Neuronal stem cell (in vitro differentiated cells): ENCODE measurements at regions not wholly inside any gene's neighbourhood (a gene's known extent, or its start where the extent isn't known, plus 50 kb on each side); places are given as distances from the start of the nearest gene placed in this dataset.

Experiments used
- DNase-seq: peaks from one replicate; pipeline ENCODE4 v3.0.0-alpha.2; 2013; ENCODE audit warnings: low spot score
- H2AFZ ChIP-seq: one replicate; pipeline ENCODE4 v1.6.1; 2013; ENCODE audit warnings: mild to moderate bottlenecking, low read length, inconsistent platforms
- H2AK5ac ChIP-seq: 2 replicates; pipeline ENCODE4 v1.6.1; 2013; ENCODE audit warnings: low read depth, mild to moderate bottlenecking, inconsistent platforms, low read length, moderate library complexity, mixed read lengths
- H2BK120ac ChIP-seq: 2 replicates; pipeline ENCODE4 v1.6.1; 2013; ENCODE audit warnings: low read depth, mild to moderate bottlenecking, inconsistent platforms, low read length, moderate library complexity, mixed read lengths
- H2BK12ac ChIP-seq: one replicate; pipeline ENCODE4 v1.6.1; 2013; ENCODE audit warnings: low read length, inconsistent platforms
- H2BK15ac ChIP-seq: 2 replicates; pipeline ENCODE4 v1.6.1; 2013; ENCODE audit warnings: mild to moderate bottlenecking, low read length, inconsistent platforms, mixed read lengths
- H2BK5ac ChIP-seq: one replicate; pipeline ENCODE4 v1.6.1; 2013; ENCODE audit warnings: inconsistent platforms, mild to moderate bottlenecking, low read length, moderate library complexity
- H3K14ac ChIP-seq: one replicate; pipeline ENCODE4 v1.6.1; 2013; ENCODE audit warnings: low read length, inconsistent platforms
- H3K18ac ChIP-seq: 2 replicates; pipeline ENCODE4 v1.6.1; 2013; ENCODE audit warnings: low read length, inconsistent platforms
- H3K23ac ChIP-seq: 2 replicates; pipeline ENCODE4 v1.6.1; 2013; ENCODE audit warnings: low read depth, mild to moderate bottlenecking, mixed read lengths, low read length, inconsistent platforms; ENCODE audit not compliant: poor library complexity
- H3K27ac ChIP-seq: replicated peaks from 3 replicates; pipeline ENCODE4 v1.5.1; 2013; ENCODE audit warnings: low read length, inconsistent platforms
- H3K27me3 ChIP-seq, 3 experiments: 2 replicates each; pipeline ENCODE4 v1.6.1; 2013; ENCODE audit warnings: low read length in 3 of 3, mild to moderate bottlenecking in 2 of 3, inconsistent platforms in 1 of 3, low read depth in 1 of 3, mixed read lengths in 1 of 3, moderate library complexity in 1 of 3; ENCODE audit not compliant: control insufficient read depth in 3 of 3, insufficient read depth in 3 of 3
- H3K36me3 ChIP-seq, 2 donors: replicated peaks in 1 of 2; 2 replicates each; pipeline ENCODE4 v1.6.1; 2013; ENCODE audit warnings: low read length in 2 of 2; ENCODE audit not compliant: control insufficient read depth in 2 of 2, insufficient read depth in 2 of 2
- H3K4ac ChIP-seq: 2 replicates; pipeline ENCODE4 v1.6.1; 2013; ENCODE audit warnings: inconsistent platforms, mild to moderate bottlenecking, low read length, moderate library complexity
- H3K4me1 ChIP-seq, 2 donors: 1 replicate in 1 of 2; 2 replicates in 1 of 2; pipeline ENCODE4 v1.6.1; 2013; ENCODE audit warnings: low read length in 2 of 2, low read depth in 1 of 2; ENCODE audit not compliant: control insufficient read depth in 2 of 2, insufficient read depth in 1 of 2
- H3K4me2 ChIP-seq: one replicate; pipeline ENCODE4 v1.6.1; 2013; ENCODE audit warnings: mild to moderate bottlenecking, low read length, inconsistent platforms; ENCODE audit not compliant: insufficient read depth, poor library complexity, severe bottlenecking
- H3K4me3 ChIP-seq, 2 donors: 2 replicates each; pipeline ENCODE4 v1.5.1; 2013; ENCODE audit warnings: low read length in 2 of 2, mild to moderate bottlenecking in 2 of 2, inconsistent platforms in 1 of 2, moderate library complexity in 1 of 2
- H3K79me1 ChIP-seq: one replicate; pipeline ENCODE4 v1.6.1; 2013; ENCODE audit warnings: low read depth, mild to moderate bottlenecking, inconsistent platforms, low read length, moderate library complexity
- H3K9ac ChIP-seq: one replicate; pipeline ENCODE4 v1.6.1; 2013; ENCODE audit warnings: mild to moderate bottlenecking, low read depth, low read length, inconsistent platforms; ENCODE audit not compliant: poor library complexity
- H3K9me3 ChIP-seq, 2 donors: replicated peaks in 1 of 2; 2 replicates each; pipeline versions ENCODE3 to v1.6.1; 2013; ENCODE audit warnings: low read length in 2 of 2, mild to moderate bottlenecking in 2 of 2, inconsistent platforms in 1 of 2, low read depth in 1 of 2, mixed read lengths in 1 of 2, moderate library complexity in 1 of 2; ENCODE audit not compliant: control insufficient read depth in 2 of 2, insufficient read depth in 1 of 2
- H4K8ac ChIP-seq: one replicate; pipeline ENCODE4 v1.6.1; 2013; ENCODE audit warnings: low read depth, mild to moderate bottlenecking, inconsistent platforms, low read length, moderate library complexity
- H4K91ac ChIP-seq: one replicate; pipeline ENCODE4 v1.6.1; 2013; ENCODE audit warnings: low read length, low read depth, mild to moderate bottlenecking, inconsistent platforms; ENCODE audit not compliant: poor library complexity
- WGBS, 2 donors: extraction: QIAGEN DNeasy Blood & Tissue Kit; methylation state at CpG; one replicate each; pipeline ENCODE4 v1.1.7; 2013; ENCODE audit warnings: missing lambda C conversion rate in 2 of 2, mixed read lengths in 1 of 2; ENCODE audit not compliant: insufficient read length in 2 of 2, insufficient replicate concordance in 1 of 2; ENCODE audit errors: extremely low coverage in 2 of 2; 5-methylcytosine and 5-hydroxymethylcytosine counted together

GRCh38 chr3:30521156-30521715 lies 85.2 kb upstream of the TGFBR2 start:
- no peak overlapping the region for H2BK15ac ChIP-seq
- H3K9me3 ChIP-seq, result peaks cover 2 to 3% of the 10 kb centered on the region in 2 donors
- no peak overlapping the region for H3K23ac ChIP-seq
- H2AK5ac ChIP-seq, result no peak overlapping the region
- no peak overlapping the region for H2AFZ ChIP-seq
- no peaks in the 10 kb centered on the region for H3K27me3 ChIP-seq
- no peak overlapping the region for H3K4me3 ChIP-seq
- no peaks in the 10 kb centered on the region for H3K4me1 ChIP-seq
- no peak overlapping the region for H3K27ac ChIP-seq
- no peaks in the 10 kb centered on the region for H3K79me1 ChIP-seq
- H2BK12ac ChIP-seq, result no peak overlapping the region
- DNase-seq, result no peak
- H3K36me3 ChIP-seq, result no peaks in the 10 kb centered on the region
- H3K14ac ChIP-seq, result no peak overlapping the region
- H3K18ac ChIP-seq, result no peak overlapping the region
- WGBS, 2 donors, result no CpG with 5 or more reads among the region's 1 CpG
- H3K4me2 ChIP-seq, result no peak overlapping the region
- H4K91ac ChIP-seq, result no peak overlapping the region
- no peak overlapping the region for H4K8ac ChIP-seq
- H3K9ac ChIP-seq, result no peak overlapping the region
- no peak overlapping the region for H2BK5ac ChIP-seq
- H2BK120ac ChIP-seq, result no peak overlapping the region
- no peak overlapping the region for H3K4ac ChIP-seq

- H2AK5ac ChIP-seq, result no peak overlapping the region
- H2AFZ ChIP-seq, result no peak overlapping the region
- no peaks in the 10 kb centered on the region for H3K79me1 ChIP-seq
- H2BK5ac ChIP-seq, result no peak overlapping the region
- H3K27ac ChIP-seq, result no peak overlapping the region
- no peak overlapping the region for H4K91ac ChIP-seq
- no peak overlapping the region for H3K4me3 ChIP-seq
- H3K23ac ChIP-seq, result no peak overlapping the region
- DNase-seq, result no peak
- no peaks in the 10 kb centered on the region for H3K36me3 ChIP-seq
- H3K9me3 ChIP-seq, result peaks cover 1 to 3% of the 10 kb centered on the region in 2 donors
- H3K27me3 ChIP-seq, result no peaks in the 10 kb centered on the region
- no peak overlapping the region for H3K4ac ChIP-seq
- H3K18ac ChIP-seq, result no peak overlapping the region
- H2BK12ac ChIP-seq, result no peak overlapping the region
- H3K4me2 ChIP-seq, result no peak overlapping the region
- H2BK15ac ChIP-seq, result no peak overlapping the region
- H2BK120ac ChIP-seq, result no peak overlapping the region
- H4K8ac ChIP-seq, result no peak overlapping the region
- no peaks in the 10 kb centered on the region for H3K4me1 ChIP-seq
- H3K9ac ChIP-seq, result no peak overlapping the region
- no peak overlapping the region for H3K14ac ChIP-seq
- WGBS, 2 donors, result no CpG with 5 or more reads among the region's 8 CpGs
Observed at GRCh38 chr3:30522476-30522875, 83.9 kb upstream of the TGFBR2 start.

GRCh38 chr3:30523366-30523765 lies 83.0 kb upstream of the TGFBR2 start:
- H3K4ac ChIP-seq, result no peak overlapping the region
- no peaks in the 10 kb centered on the region for H3K79me1 ChIP-seq
- no peak overlapping the region for H3K9ac ChIP-seq
- H3K4me2 ChIP-seq, result no peak overlapping the region
- H3K36me3 ChIP-seq, result no peaks in the 10 kb centered on the region
- no peak overlapping the region for H2AK5ac ChIP-seq
- no peak overlapping the region for H2BK120ac ChIP-seq
- no peak overlapping the region for H2BK12ac ChIP-seq
- no peak overlapping the region for H2AFZ ChIP-seq
- no peak overlapping the region for H3K27ac ChIP-seq
- H3K27me3 ChIP-seq, result no peaks in the 10 kb centered on the region
- no peak overlapping the region for H3K23ac ChIP-seq
- no peak overlapping the region for H4K8ac ChIP-seq
- no peak overlapping the region for H3K4me3 ChIP-seq
- H2BK15ac ChIP-seq, result no peak overlapping the region
- no peak for DNase-seq
- H3K18ac ChIP-seq, result no peak overlapping the region
- H3K4me1 ChIP-seq, result no peaks in the 10 kb centered on the region
- H3K9me3 ChIP-seq, result peaks cover 0 to 3% of the 10 kb centered on the region in 2 donors
- no peak overlapping the region for H4K91ac ChIP-seq
- H3K14ac ChIP-seq, result no peak overlapping the region
- WGBS, 2 donors, result no CpG with 5 or more reads among the region's 1 CpG
- no peak overlapping the region for H2BK5ac ChIP-seq

- Histone ChIP-seq H2BK12ac (no peak overlapping the region), H3K79me1 (no peaks in the 10 kb centered on the region), H2BK120ac (no peak overlapping the region), H3K9ac (no peak overlapping the region), H3K36me3 (no peaks in the 10 kb centered on the region), H3K23ac (no peak overlapping the region), H2AK5ac (no peak overlapping the region), H3K4me2 (no peak overlapping the region), H3K27ac (no peak overlapping the region), H3K4ac (no peak overlapping the region), H2BK15ac (no peak overlapping the region), H2BK5ac (no peak overlapping the region), H3K9me3 (peaks cover 0 to 3% of the 10 kb centered on the region in 2 donors), H3K14ac (no peak overlapping the region), H4K8ac (no peak overlapping the region), H3K18ac (no peak overlapping the region), H2AFZ (no peak overlapping the region), H3K4me3 (no peak overlapping the region), H3K27me3 (no peaks in the 10 kb centered on the region), H3K4me1 (no peaks in the 10 kb centered on the region), H4K91ac (no peak overlapping the region)
- WGBS, 2 donors, result 100% methylated on average over 1 of the region's 4 CpGs; no CpG with 5 or more reads in 1 of the 2 donors
- DNase-seq, result no peak
Observed at GRCh38 chr3:30524357-30525040, 81.9 kb upstream of the TGFBR2 start.
